ENCODE measurements at regions not wholly inside any gene's neighbourhood (a gene's known extent, or its start where the extent isn't known, plus 50 kb on each side); places are given as distances from the start of the nearest gene placed in this dataset.

DNA sequence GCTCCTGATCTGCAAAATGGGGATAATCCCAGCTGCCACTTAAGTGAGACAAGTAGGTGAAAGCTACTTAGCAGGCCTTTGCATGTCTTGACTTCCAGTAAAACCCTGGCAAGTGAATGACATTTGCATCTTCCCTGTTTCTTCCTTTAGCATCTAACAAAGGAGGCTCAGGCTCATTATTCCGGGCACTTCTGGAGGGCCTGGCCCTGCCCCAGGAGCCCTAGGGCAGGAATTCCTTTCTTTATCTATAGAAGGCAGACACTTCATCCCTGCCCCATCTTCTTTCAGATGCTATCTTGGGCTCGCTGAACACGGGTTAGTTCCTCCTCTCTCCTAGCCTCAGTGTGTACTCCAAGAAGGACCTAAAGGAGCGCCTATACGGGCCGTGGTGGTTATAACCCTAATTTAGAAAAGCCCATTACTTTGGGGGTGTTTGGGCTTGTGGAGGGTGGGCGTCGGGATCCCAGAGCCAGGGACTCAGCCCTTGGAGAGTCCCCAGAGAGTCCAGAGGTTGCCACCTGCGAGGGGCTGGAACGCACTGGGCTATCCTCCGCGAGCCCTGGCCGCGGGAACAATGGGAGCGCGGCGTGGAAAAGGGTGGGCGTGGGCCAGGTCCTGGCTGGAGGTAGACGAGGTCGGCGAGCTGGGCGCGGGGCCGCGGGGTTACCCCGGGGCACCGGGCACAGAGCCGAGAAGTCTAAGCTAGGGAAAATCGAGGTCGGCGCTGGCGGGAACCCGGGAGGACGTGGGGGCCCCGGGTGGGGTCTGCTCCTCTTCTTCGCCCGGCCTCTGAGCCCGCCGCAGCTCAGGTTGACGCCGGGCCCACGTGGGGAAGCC is 62.8 kb upstream of the EPB41L1 start:
- peak overlapping the region; percentile 83 for H3K4me3 Mint-ChIP-seq
- Histone ChIP-seq H3K27ac (no peak overlapping the region), H2AFZ (replicated peaks) (peak overlapping the region; percentile 97), H3K9ac (no peak overlapping the region), H3K4me3 (peak overlapping the region; percentile 78), H4K20me1 (ENCODE audit: low read depth) (peaks cover 4% of the 10 kb centered on the region), H3K4me1 (peaks cover 21% of the 10 kb centered on the region), H3F3A (ENCODE audit: low read depth) (peaks cover 45% of the 10 kb centered on the region), H3K79me2 (ENCODE audit: low read depth) (no peaks in the 10 kb centered on the region), H3K27me3 (peaks cover 67% of the 10 kb centered on the region), H3K4me2 (peak overlapping the region; percentile 85), H3K9me3 (ENCODE audit: low read depth) (no peaks in the 10 kb centered on the region), H3K36me3 (no peaks in the 10 kb centered on the region)
- peak; percentile 91 for DNase-seq (ENCODE audit: low spot score)
- H3K4me1 Mint-ChIP-seq, result peaks cover 24% of the 10 kb centered on the region
- H3K27ac Mint-ChIP-seq, result no peak overlapping the region
- no peaks in the 10 kb centered on the region for H3K9me3 Mint-ChIP-seq
- peaks cover 19% of the 10 kb centered on the region for H3K27me3 Mint-ChIP-seq (ENCODE audit: insufficient read depth, low read depth)
- H3K36me3 Mint-ChIP-seq, result no peaks in the 10 kb centered on the region
- TF ChIP-seq EZH2 (IDR thresholded peaks at IDR 0.05) (peak; percentile 19), EZH2phosphoT487 (IDR thresholded peaks at IDR 0.05) (no peak)

- no peaks in the 10 kb centered on the region for H3K9me3 Mint-ChIP-seq
- peaks cover 52% of the 10 kb centered on the region for H3F3A ChIP-seq (ENCODE audit: low read depth)
- H3K27ac Mint-ChIP-seq, result peak overlapping the region; percentile 98
- peaks cover 4% of the 10 kb centered on the region for H4K20me1 ChIP-seq (ENCODE audit: low read depth)
- H3K27me3 Mint-ChIP-seq (ENCODE audit: insufficient read depth, low read depth), result peaks cover 19% of the 10 kb centered on the region
- peak overlapping the region; percentile 97 for H2AFZ ChIP-seq (replicated peaks)
- no peaks in the 10 kb centered on the region for H3K9me3 ChIP-seq (ENCODE audit: low read depth)
- peaks cover 29% of the 10 kb centered on the region for H3K4me1 Mint-ChIP-seq
- H3K4me1 ChIP-seq, result peaks cover 29% of the 10 kb centered on the region
- H3K79me2 ChIP-seq (ENCODE audit: low read depth), result no peaks in the 10 kb centered on the region
- peaks cover 71% of the 10 kb centered on the region for H3K27me3 ChIP-seq
- TF ChIP-seq CTCF (IDR thresholded peaks at IDR 0.05) (peak; percentile 7), EZH2phosphoT487 (IDR thresholded peaks at IDR 0.05) (no peak), EZH2 (IDR thresholded peaks at IDR 0.05) (peak; percentile 69)
- no peak overlapping the region for H3K9ac ChIP-seq
- DNase-seq (ENCODE audit: low spot score), result peak; percentile 84
- peak overlapping the region; percentile 85 for H3K4me2 ChIP-seq
- no peaks in the 10 kb centered on the region for H3K36me3 ChIP-seq
- peak overlapping the region; percentile 100 for H3K4me3 Mint-ChIP-seq
- peak overlapping the region; percentile 78 for H3K4me3 ChIP-seq
- H3K36me3 Mint-ChIP-seq, result no peaks in the 10 kb centered on the region
- H3K27ac ChIP-seq, result no peak overlapping the region
Measured at GRCh38 chr20:36092398-36093024, 62.0 kb upstream of the EPB41L1 start.

GRCh38 chr20:36093025-36093803 is 61.3 kb upstream of the EPB41L1 start:
- Mint-ChIP-seq H3K27me3 (ENCODE audit: insufficient read depth, low read depth) (peaks cover 19% of the 10 kb centered on the region), H3K36me3 (no peaks in the 10 kb centered on the region), H3K4me3 (peak overlapping the region; percentile 100), H3K27ac (peak overlapping the region; percentile 98), H3K9me3 (no peaks in the 10 kb centered on the region), H3K4me1 (peaks cover 32% of the 10 kb centered on the region)
- peak; percentile 41 for DNase-seq (ENCODE audit: low spot score)
- H4K20me1 ChIP-seq (ENCODE audit: low read depth), result peaks cover 4% of the 10 kb centered on the region
- H3K36me3 ChIP-seq, result no peaks in the 10 kb centered on the region
- peak overlapping the region; percentile 85 for H3K4me2 ChIP-seq
- H3K9ac ChIP-seq, result no peak overlapping the region
- H3K4me3 ChIP-seq, result peak overlapping the region; percentile 78
- peak overlapping the region; percentile 97 for H2AFZ ChIP-seq (replicated peaks)
- H3K4me1 ChIP-seq, result peaks cover 36% of the 10 kb centered on the region
- H3K27ac ChIP-seq, result no peak overlapping the region
- peaks cover 77% of the 10 kb centered on the region for H3K27me3 ChIP-seq
- H3K9me3 ChIP-seq (ENCODE audit: low read depth), result no peaks in the 10 kb centered on the region
- peaks cover 59% of the 10 kb centered on the region for H3F3A ChIP-seq (ENCODE audit: low read depth)
- H3K79me2 ChIP-seq (ENCODE audit: low read depth), result no peaks in the 10 kb centered on the region
- no peak for TF ChIP-seq CTCF (IDR thresholded peaks at IDR 0.05)
- peak; percentile 32 for TF ChIP-seq EZH2 (IDR thresholded peaks at IDR 0.05)
